C4-2B (cell line): ENCODE measurements at regions not wholly inside any gene's neighbourhood (a gene's known extent, or its start where the extent isn't known, plus 50 kb on each side); places are given as distances from the start of the nearest gene placed in this dataset.

Experiments used
- H3K27ac ChIP-seq: fragments of 450-650 bp; 2 replicates; pipeline ENCODE4 v1.5.1; 2017
- ZFX ChIP-seq: fragments of 450-650 bp; IDR thresholded peaks from 2 replicates; pipeline ENCODE4 v1.6.1; 2017
- TF ChIP-seq, protein P1 (sequence below): fragments of 450-650 bp; conservative IDR thresholded peaks from 2 replicates; pipeline ENCODE4 v1.5.1; 2017; ENCODE audit warnings: mild to moderate bottlenecking

- H3K27ac ChIP-seq = no peak overlapping the region
- TF ChIP-seq ZFX = no peak
- TF ChIP-seq, protein P1, sequence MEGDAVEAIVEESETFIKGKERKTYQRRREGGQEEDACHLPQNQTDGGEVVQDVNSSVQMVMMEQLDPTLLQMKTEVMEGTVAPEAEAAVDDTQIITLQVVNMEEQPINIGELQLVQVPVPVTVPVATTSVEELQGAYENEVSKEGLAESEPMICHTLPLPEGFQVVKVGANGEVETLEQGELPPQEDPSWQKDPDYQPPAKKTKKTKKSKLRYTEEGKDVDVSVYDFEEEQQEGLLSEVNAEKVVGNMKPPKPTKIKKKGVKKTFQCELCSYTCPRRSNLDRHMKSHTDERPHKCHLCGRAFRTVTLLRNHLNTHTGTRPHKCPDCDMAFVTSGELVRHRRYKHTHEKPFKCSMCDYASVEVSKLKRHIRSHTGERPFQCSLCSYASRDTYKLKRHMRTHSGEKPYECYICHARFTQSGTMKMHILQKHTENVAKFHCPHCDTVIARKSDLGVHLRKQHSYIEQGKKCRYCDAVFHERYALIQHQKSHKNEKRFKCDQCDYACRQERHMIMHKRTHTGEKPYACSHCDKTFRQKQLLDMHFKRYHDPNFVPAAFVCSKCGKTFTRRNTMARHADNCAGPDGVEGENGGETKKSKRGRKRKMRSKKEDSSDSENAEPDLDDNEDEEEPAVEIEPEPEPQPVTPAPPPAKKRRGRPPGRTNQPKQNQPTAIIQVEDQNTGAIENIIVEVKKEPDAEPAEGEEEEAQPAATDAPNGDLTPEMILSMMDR = no peak
These were observed 959.0 kb downstream of the PLA2G4A start for GRCh38 chr1:187787736-187788135.

- TF ChIP-seq ZFX = no peak
- TF ChIP-seq, protein P1 = no peak
- no peak overlapping the region for H3K27ac ChIP-seq
These were observed 960.0 kb downstream of the PLA2G4A start for GRCh38 chr1:187788718-187789117.

- no peak overlapping the region for H3K27ac ChIP-seq
- TF ChIP-seq, protein P1 = no peak
- TF ChIP-seq ZFX = no peak
These were observed 962.0 kb downstream of the PLA2G4A start for GRCh38 chr1:187790724-187791123.

DNA sequence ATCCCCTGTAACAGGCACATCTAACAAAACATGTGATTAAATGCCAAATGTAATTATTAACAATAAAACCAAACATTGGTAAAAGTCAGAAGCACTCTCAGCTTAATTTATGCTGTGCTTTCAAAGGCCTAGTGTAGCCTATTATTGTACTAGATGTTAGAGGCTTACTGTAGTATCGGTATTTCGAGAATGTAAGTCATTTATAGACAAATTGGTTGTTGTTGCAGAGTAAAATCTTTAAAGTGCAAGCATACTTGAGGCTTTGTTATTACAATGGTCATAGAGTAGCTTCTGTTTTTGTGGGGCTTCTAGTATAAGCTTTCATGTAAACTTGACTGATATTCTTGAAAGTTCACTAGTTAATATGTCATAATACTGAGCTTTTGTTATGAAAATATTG lies 965.8 kb downstream of the PLA2G4A start:
- no peak overlapping the region for H3K27ac ChIP-seq
- TF ChIP-seq, protein P1 = no peak
- TF ChIP-seq ZFX = no peak

GRCh38 chr1:187809549-187809948 lies 980.8 kb downstream of the PLA2G4A start:
- no peak overlapping the region for H3K27ac ChIP-seq
- TF ChIP-seq ZFX = no peak
- TF ChIP-seq, protein P1 = no peak

DNA sequence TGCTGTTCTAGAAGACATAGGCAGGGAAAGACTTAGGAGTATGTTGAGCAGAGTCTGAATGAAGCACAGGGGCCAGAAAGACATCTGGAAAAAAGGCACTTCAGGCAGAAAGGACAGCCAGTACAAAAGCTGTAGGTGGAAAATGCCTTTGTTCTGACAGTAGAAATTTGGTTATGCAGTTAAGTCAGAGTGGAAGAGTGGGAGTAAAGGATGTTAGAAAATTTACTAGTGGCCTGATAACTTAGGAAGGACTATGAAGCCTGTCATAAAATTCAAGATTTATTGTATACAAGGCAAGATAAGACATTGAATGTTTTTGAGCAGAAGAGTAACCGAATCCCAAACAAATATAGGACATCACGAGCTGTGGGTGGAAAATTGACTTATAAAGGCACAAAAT lies 987.9 kb downstream of the PLA2G4A start:
- H3K27ac ChIP-seq = no peak overlapping the region
- TF ChIP-seq, protein P1 = no peak
- TF ChIP-seq ZFX = no peak

- no peak overlapping the region for H3K27ac ChIP-seq
- no peak for TF ChIP-seq ZFX
- TF ChIP-seq, protein P1 = peak; percentile 42
These were observed 989.0 kb downstream of the PLA2G4A start for GRCh38 chr1:187817782-187818181.
